ENCODE measurements at regions not wholly inside any gene's neighbourhood (a gene's known extent, or its start where the extent isn't known, plus 50 kb on each side); places are given as distances from the start of the nearest gene placed in this dataset.
"Not testable (repeated sequence)": the region's sequence is repeated elsewhere in the genome, so short reads cannot be mapped to it uniquely, and the experiment has no call there.

- not testable (repeated sequence) for TF ChIP-seq CTCF (conservative IDR thresholded peaks at IDR 0.05; ENCODE audit: low read depth, low read length); EZH2 (IDR thresholded peaks at IDR 0.05; ENCODE audit: low read length, unreplicated experiment)
Measured at GRCh38 chr14:41214978-41215377, 391.7 kb upstream of the LRFN5 start.
